ENCODE measurements at regions not wholly inside any gene's neighbourhood (a gene's known extent, or its start where the extent isn't known, plus 50 kb on each side); places are given as distances from the start of the nearest gene placed in this dataset.

- H3K4me1 ChIP-seq (ENCODE audit: insufficient read depth, low read length, poor library complexity, severe bottlenecking), result no peaks in the 10 kb centered on the region
- ChIA-PET POLR2A (no interaction called here), CTCF (ENCODE audit: unreplicated experiment) (no interaction called here)
- intact Hi-C loops (cut with micrococcal nuclease; ENCODE audit: unreplicated experiment), result no loop called here
- peaks cover 20% of the 10 kb centered on the region for H3K9me3 ChIP-seq (ENCODE audit: low read length)
- no peaks in the 10 kb centered on the region for H3K36me3 ChIP-seq (ENCODE audit: insufficient read depth, low read length)
- H3K4me3 ChIP-seq (ENCODE audit: low read depth, low read length, poor library complexity, severe bottlenecking), result no peak overlapping the region
- H3K9me2 ChIP-seq (ENCODE audit: insufficient read depth, low read length), result no peaks in the 10 kb centered on the region
- no peak overlapping the region for H3K4me2 ChIP-seq (ENCODE audit: low read length)
- no peak for TF ChIP-seq EZH2phosphoT487 (IDR thresholded peaks at IDR 0.05; ENCODE audit: borderline replicate concordance, low read depth, low read length)
- TF ChIP-seq, protein P1, sequence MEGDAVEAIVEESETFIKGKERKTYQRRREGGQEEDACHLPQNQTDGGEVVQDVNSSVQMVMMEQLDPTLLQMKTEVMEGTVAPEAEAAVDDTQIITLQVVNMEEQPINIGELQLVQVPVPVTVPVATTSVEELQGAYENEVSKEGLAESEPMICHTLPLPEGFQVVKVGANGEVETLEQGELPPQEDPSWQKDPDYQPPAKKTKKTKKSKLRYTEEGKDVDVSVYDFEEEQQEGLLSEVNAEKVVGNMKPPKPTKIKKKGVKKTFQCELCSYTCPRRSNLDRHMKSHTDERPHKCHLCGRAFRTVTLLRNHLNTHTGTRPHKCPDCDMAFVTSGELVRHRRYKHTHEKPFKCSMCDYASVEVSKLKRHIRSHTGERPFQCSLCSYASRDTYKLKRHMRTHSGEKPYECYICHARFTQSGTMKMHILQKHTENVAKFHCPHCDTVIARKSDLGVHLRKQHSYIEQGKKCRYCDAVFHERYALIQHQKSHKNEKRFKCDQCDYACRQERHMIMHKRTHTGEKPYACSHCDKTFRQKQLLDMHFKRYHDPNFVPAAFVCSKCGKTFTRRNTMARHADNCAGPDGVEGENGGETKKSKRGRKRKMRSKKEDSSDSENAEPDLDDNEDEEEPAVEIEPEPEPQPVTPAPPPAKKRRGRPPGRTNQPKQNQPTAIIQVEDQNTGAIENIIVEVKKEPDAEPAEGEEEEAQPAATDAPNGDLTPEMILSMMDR (conservative IDR thresholded peaks at IDR 0.05; ENCODE audit: low read length), result no peak
- H3K79me2 ChIP-seq (ENCODE audit: insufficient read depth, low read depth, low read length), result no peaks in the 10 kb centered on the region
- H2AFZ ChIP-seq (ENCODE audit: low read length), result no peak overlapping the region
- H4K20me1 ChIP-seq (ENCODE audit: insufficient read depth, low read length), result no peaks in the 10 kb centered on the region
- no TSS peak for BruUV-seq (replicated peaks)
- no peak overlapping the region for H3K27ac ChIP-seq (ENCODE audit: low read depth, low read length, poor library complexity, severe bottlenecking)
- DNase-seq (ENCODE audit: low spot score), result peak; percentile 37
Observed at GRCh38 chr11:71333473-71333872, 81.1 kb upstream of the SHANK2 start.

GRCh38 chr11:71332447-71332846 is 80.1 kb upstream of the SHANK2 start:
- no peaks in the 10 kb centered on the region for H4K20me1 ChIP-seq (ENCODE audit: insufficient read depth, low read length)
- ChIA-PET CTCF (ENCODE audit: unreplicated experiment) (no interaction called here), POLR2A (no interaction called here)
- H3K4me1 ChIP-seq (ENCODE audit: insufficient read depth, low read length, poor library complexity, severe bottlenecking), result no peaks in the 10 kb centered on the region
- no peak overlapping the region for H3K4me3 ChIP-seq (ENCODE audit: low read depth, low read length, poor library complexity, severe bottlenecking)
- TF ChIP-seq, protein P1 (conservative IDR thresholded peaks at IDR 0.05; ENCODE audit: low read length), result no peak
- no peak for TF ChIP-seq EZH2phosphoT487 (IDR thresholded peaks at IDR 0.05; ENCODE audit: borderline replicate concordance, low read depth, low read length)
- intact Hi-C loops (cut with micrococcal nuclease; ENCODE audit: unreplicated experiment), result no loop called here
- no peaks in the 10 kb centered on the region for H3K36me3 ChIP-seq (ENCODE audit: insufficient read depth, low read length)
- H2AFZ ChIP-seq (ENCODE audit: low read length), result no peak overlapping the region
- H3K9me3 ChIP-seq (ENCODE audit: low read length), result peaks cover 20% of the 10 kb centered on the region
- H3K79me2 ChIP-seq (ENCODE audit: insufficient read depth, low read depth, low read length), result no peaks in the 10 kb centered on the region
- BruUV-seq (replicated peaks), result no TSS peak
- no peak overlapping the region for H3K27ac ChIP-seq (ENCODE audit: low read depth, low read length, poor library complexity, severe bottlenecking)
- no peak for DNase-seq (ENCODE audit: low spot score)
- no peak overlapping the region for H3K4me2 ChIP-seq (ENCODE audit: low read length)
- no peaks in the 10 kb centered on the region for H3K9me2 ChIP-seq (ENCODE audit: insufficient read depth, low read length)

- no peak overlapping the region for H3K27ac ChIP-seq (ENCODE audit: low read depth, low read length, poor library complexity, severe bottlenecking)
- no peak for DNase-seq (ENCODE audit: low spot score)
- intact Hi-C loops (cut with micrococcal nuclease; ENCODE audit: unreplicated experiment), result no loop called here
- H3K9me3 ChIP-seq (ENCODE audit: low read length), result peaks cover 20% of the 10 kb centered on the region
- H3K4me1 ChIP-seq (ENCODE audit: insufficient read depth, low read length, poor library complexity, severe bottlenecking), result no peaks in the 10 kb centered on the region
- no peak for TF ChIP-seq EZH2phosphoT487 (IDR thresholded peaks at IDR 0.05; ENCODE audit: borderline replicate concordance, low read depth, low read length)
- TF ChIP-seq, protein P1 (conservative IDR thresholded peaks at IDR 0.05; ENCODE audit: low read length), result no peak
- H2AFZ ChIP-seq (ENCODE audit: low read length), result no peak overlapping the region
- BruUV-seq (replicated peaks), result no TSS peak
- CTCF ChIA-PET (ENCODE audit: unreplicated experiment), result no interaction called here
- no peaks in the 10 kb centered on the region for H3K9me2 ChIP-seq (ENCODE audit: insufficient read depth, low read length)
- no peaks in the 10 kb centered on the region for H4K20me1 ChIP-seq (ENCODE audit: insufficient read depth, low read length)
- no peaks in the 10 kb centered on the region for H3K79me2 ChIP-seq (ENCODE audit: insufficient read depth, low read depth, low read length)
- no peak overlapping the region for H3K4me3 ChIP-seq (ENCODE audit: low read depth, low read length, poor library complexity, severe bottlenecking)
- H3K4me2 ChIP-seq (ENCODE audit: low read length), result no peak overlapping the region
- POLR2A ChIA-PET, result no interaction called here
- no peaks in the 10 kb centered on the region for H3K36me3 ChIP-seq (ENCODE audit: insufficient read depth, low read length)
Observed at GRCh38 chr11:71332046-71332445, 79.7 kb upstream of the SHANK2 start.
